ENCODE measurements at regions not wholly inside any gene's neighbourhood (a gene's known extent, or its start where the extent isn't known, plus 50 kb on each side); places are given as distances from the start of the nearest gene placed in this dataset.
"Not testable (repeated sequence)": the region's sequence is repeated elsewhere in the genome, so short reads cannot be mapped to it uniquely, and the experiment has no call there.

GRCh38 chr20:29324516-29325303, 1932.8 kb upstream of the DEFB115 start:
- intact Hi-C loops (cut with DNase I, micrococcal nuclease); ATAC-seq; H3K4me3 ChIP-seq: not testable (repeated sequence)

GRCh38 chr20:29325304-29325640, 1932.2 kb upstream of the DEFB115 start:
- no peak overlapping the region for H3K4me3 ChIP-seq
- no peaks in the 10 kb centered on the region for H3K4me1 ChIP-seq (ENCODE audit: low read depth)
- DNase-seq (no peak), ATAC-seq (no peak)
- no peaks in the 10 kb centered on the region for H3K36me3 ChIP-seq (ENCODE audit: low read depth)
- peaks cover under 1% of the 10 kb centered on the region for H3K9me3 ChIP-seq
- intact Hi-C loops (cut with DNase I, micrococcal nuclease): no loop called here
- TF ChIP-seq, protein P1, sequence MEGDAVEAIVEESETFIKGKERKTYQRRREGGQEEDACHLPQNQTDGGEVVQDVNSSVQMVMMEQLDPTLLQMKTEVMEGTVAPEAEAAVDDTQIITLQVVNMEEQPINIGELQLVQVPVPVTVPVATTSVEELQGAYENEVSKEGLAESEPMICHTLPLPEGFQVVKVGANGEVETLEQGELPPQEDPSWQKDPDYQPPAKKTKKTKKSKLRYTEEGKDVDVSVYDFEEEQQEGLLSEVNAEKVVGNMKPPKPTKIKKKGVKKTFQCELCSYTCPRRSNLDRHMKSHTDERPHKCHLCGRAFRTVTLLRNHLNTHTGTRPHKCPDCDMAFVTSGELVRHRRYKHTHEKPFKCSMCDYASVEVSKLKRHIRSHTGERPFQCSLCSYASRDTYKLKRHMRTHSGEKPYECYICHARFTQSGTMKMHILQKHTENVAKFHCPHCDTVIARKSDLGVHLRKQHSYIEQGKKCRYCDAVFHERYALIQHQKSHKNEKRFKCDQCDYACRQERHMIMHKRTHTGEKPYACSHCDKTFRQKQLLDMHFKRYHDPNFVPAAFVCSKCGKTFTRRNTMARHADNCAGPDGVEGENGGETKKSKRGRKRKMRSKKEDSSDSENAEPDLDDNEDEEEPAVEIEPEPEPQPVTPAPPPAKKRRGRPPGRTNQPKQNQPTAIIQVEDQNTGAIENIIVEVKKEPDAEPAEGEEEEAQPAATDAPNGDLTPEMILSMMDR (IDR thresholded peaks at IDR 0.05): no peak

More at GRCh38 chr20:29324516-29325303, 1932.8 kb upstream of the DEFB115 start:
- H3K9me3 ChIP-seq; H3K4me1 ChIP-seq (ENCODE audit: low read depth); H3K36me3 ChIP-seq (ENCODE audit: low read depth); DNase-seq: not testable (repeated sequence)

DNA sequence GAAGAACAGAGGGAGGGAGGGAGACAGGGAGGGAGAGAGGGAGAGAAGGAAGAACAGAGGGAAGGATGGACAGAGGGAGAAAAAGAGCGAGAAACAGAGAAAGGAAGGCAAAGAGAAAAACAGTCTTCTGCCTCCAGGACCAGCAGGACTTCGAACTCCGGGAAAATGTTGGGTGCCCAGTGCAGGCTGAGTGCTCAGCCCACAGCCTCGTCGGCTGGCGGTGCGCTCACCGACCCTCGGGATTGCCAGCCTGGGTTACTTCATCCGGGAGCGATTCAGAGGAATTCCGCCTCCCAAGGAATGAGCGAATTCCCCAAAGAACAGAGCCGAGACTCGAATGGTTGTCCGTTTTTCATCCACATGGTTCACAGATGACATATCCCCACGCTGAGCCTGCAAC, 1931.7 kb upstream of the DEFB115 start:
- ATAC-seq; intact Hi-C loops (cut with DNase I, micrococcal nuclease); H3K4me3 ChIP-seq; H3K4me1 ChIP-seq (ENCODE audit: low read depth); DNase-seq; H3K9me3 ChIP-seq; H3K36me3 ChIP-seq (ENCODE audit: low read depth): not testable (repeated sequence)

GRCh38 chr20:29326376-29327070, 1930.9 kb upstream of the DEFB115 start:
- Histone ChIP-seq H3K4me1 (ENCODE audit: low read depth) (no peaks in the 10 kb centered on the region), H3K4me3 (no peak overlapping the region), H3K36me3 (ENCODE audit: low read depth) (no peaks in the 10 kb centered on the region), H3K9me3 (peaks cover 13% of the 10 kb centered on the region)
- TF ChIP-seq, protein P1 (IDR thresholded peaks at IDR 0.05): no peak
- ATAC-seq (peak; percentile 38), DNase-seq (no peak)
- intact Hi-C loops (cut with DNase I, micrococcal nuclease): no loop called here

- H3K4me3 ChIP-seq; H3K36me3 ChIP-seq (ENCODE audit: low read depth); ATAC-seq; H3K4me1 ChIP-seq (ENCODE audit: low read depth); intact Hi-C loops (cut with DNase I, micrococcal nuclease): not testable (repeated sequence)
- peaks cover 21% of the 10 kb centered on the region for H3K9me3 ChIP-seq
- peak in 1 of 3 donors; percentile 43 for DNase-seq
These were observed 1929.7 kb upstream of the DEFB115 start for GRCh38 chr20:29327600-29328420.

DNA sequence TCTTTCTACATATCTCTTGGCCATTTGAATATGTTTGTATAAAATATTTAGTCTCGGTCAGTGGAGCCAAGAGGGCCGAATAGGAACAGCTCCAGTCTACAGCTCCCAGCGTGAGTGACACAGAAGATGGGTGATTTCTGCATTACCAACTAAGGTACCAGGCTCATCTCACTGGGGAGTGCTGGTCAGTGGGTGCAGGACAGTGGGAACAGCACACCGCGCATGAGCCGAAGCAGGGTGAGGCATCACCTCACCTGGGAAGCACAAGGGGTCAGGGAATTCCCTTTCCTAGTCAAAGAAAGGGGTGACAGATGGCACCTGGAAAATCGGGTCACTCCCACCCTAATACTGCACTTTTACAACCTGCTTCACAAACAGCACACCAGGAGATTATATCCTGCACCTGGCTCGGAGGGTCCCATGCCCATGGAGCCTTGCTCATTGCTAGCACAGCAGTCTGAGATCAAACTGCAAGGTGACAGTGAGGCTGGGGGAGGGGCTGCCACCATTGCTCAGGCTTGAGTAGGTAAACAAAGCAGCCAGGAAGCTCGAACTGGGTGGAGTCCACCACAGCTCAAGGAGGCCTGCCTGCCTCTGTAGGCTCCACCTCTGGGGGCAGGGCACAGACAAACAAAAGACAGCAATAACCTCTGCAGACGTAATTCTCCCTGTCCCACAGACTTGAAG, 1926.9 kb upstream of the DEFB115 start:
- H3K4me1 ChIP-seq (ENCODE audit: low read depth); intact Hi-C loops (cut with DNase I, micrococcal nuclease); ATAC-seq; H3K36me3 ChIP-seq (ENCODE audit: low read depth); DNase-seq; H3K4me3 ChIP-seq: not testable (repeated sequence)
- peaks cover 36% of the 10 kb centered on the region for H3K9me3 ChIP-seq

DNA sequence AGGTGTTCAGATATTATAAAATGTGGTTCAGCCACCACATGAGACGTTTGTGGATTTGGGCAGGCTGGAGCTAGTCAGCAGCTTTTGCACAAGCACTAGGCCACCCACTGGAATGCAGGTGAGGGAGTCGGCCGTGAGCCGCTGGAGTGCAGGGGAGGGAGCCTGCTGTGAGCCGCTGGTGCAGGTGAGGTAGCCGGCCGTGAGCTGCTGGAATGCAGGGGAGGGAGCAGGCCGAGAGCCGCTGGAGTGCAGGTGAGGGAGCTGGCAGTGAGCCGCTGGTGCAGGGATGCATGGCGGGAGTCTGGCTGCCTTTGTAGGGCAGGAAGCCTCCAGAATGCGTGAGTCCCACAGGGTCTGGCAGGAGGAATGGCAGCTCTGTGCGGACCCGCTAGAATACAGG, 1907.6 kb upstream of the DEFB115 start:
- intact Hi-C loops (cut with DNase I, micrococcal nuclease): no loop called here
- Histone ChIP-seq H3K4me3 (no peak overlapping the region), H3K4me1 (ENCODE audit: low read depth) (no peaks in the 10 kb centered on the region), H3K9me3 (peaks cover 19% of the 10 kb centered on the region), H3K36me3 (ENCODE audit: low read depth) (no peaks in the 10 kb centered on the region)
- DNase-seq (no peak), ATAC-seq (no peak)
- TF ChIP-seq, protein P1 (IDR thresholded peaks at IDR 0.05): no peak

- ATAC-seq; H3K36me3 ChIP-seq (ENCODE audit: low read depth); DNase-seq; intact Hi-C loops (cut with DNase I, micrococcal nuclease); H3K4me3 ChIP-seq; H3K4me1 ChIP-seq (ENCODE audit: low read depth): not testable (repeated sequence)
- peaks cover 46% of the 10 kb centered on the region for H3K9me3 ChIP-seq
These were observed 1881.5 kb upstream of the DEFB115 start for GRCh38 chr20:29375937-29376336.

DNA sequence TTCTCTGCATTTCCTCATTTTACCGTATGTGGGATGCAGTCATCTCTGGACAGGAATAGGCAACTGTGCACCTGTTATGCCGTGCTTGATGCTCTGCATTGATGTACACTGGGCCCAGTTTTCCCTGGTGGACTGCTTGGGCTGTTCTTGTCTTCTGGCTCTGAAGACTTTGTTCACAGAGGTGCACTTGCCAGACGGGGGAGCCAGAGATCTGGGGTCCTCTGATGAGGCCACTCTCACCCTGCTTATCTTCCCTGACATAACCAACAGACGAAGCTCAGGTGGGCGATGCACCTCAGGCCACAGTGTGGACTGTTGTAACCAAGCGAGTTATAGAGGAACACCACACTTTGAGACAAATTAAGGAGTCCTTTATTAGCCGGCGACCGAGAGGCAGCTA, 1864.6 kb upstream of the DEFB115 start:
- H3K4me1 ChIP-seq (ENCODE audit: low read depth); H3K36me3 ChIP-seq (ENCODE audit: low read depth); H3K4me3 ChIP-seq; ATAC-seq; DNase-seq; intact Hi-C loops (cut with DNase I, micrococcal nuclease): not testable (repeated sequence)
- peaks cover 18% of the 10 kb centered on the region for H3K9me3 ChIP-seq
